Liver (tissue), 8 donors: ENCODE measurements at regions not wholly inside any gene's neighbourhood (a gene's known extent, or its start where the extent isn't known, plus 50 kb on each side); places are given as distances from the start of the nearest gene placed in this dataset.

Source experiments
- DNase-seq: peaks from one replicate; pipeline ENCODE4 v3.0.0-alpha.2; 2017; ENCODE audit warnings: low spot score
- H3K27ac ChIP-seq, 2 donors: one replicate each; pipeline ENCODE4 v1.7.0; 2013; ENCODE audit warnings: inconsistent platforms in 2 of 2, low read length in 2 of 2, control low read depth in 1 of 2, low read depth in 1 of 2, mild to moderate bottlenecking in 1 of 2
- H3K27me3 ChIP-seq, 4 donors: one replicate each; pipeline versions ENCODE4 v1.6.1 to v1.7.0; 2013; ENCODE audit warnings: low read length in 3 of 4, inconsistent platforms in 1 of 4, mild to moderate bottlenecking in 1 of 4, moderate library complexity in 1 of 4; ENCODE audit not compliant: control insufficient read depth in 4 of 4, insufficient read depth in 4 of 4
- H3K36me3 ChIP-seq, 4 donors: one replicate each; pipeline versions ENCODE4 v1.6.1 to v1.7.0; 2013; ENCODE audit warnings: low read length in 3 of 4, mild to moderate bottlenecking in 3 of 4, low read depth in 1 of 4, moderate library complexity in 1 of 4; ENCODE audit not compliant: control insufficient read depth in 4 of 4, insufficient read depth in 3 of 4
- H3K4me1 ChIP-seq, 4 donors: one replicate each; pipeline versions ENCODE4 v1.6.1 to v1.7.0; 2013; ENCODE audit warnings: low read length in 3 of 4, mild to moderate bottlenecking in 3 of 4, moderate library complexity in 1 of 4; ENCODE audit not compliant: control insufficient read depth in 4 of 4, insufficient read depth in 4 of 4
- H3K4me3 ChIP-seq, 3 donors: one replicate each; pipeline versions ENCODE4 v1.6.1 to v1.7.0; 2013; ENCODE audit warnings: low read length in 3 of 3, control low read depth in 1 of 3, low read depth in 1 of 3, mild to moderate bottlenecking in 1 of 3
- H3K9ac ChIP-seq, 2 donors: one replicate each; pipeline ENCODE4 v1.7.0; 2013; ENCODE audit warnings: low read length in 2 of 2, mild to moderate bottlenecking in 2 of 2, moderate library complexity in 2 of 2, control low read depth in 1 of 2, low read depth in 1 of 2
- H3K9me3 ChIP-seq, 4 donors: one replicate each; pipeline versions ENCODE4 v1.6.1 to v1.7.0; 2013; ENCODE audit warnings: low read length in 3 of 4; ENCODE audit not compliant: control insufficient read depth in 4 of 4
- ATF3 ChIP-seq: IDR thresholded peaks from 2 replicates; pipeline ENCODE4 v1.6.1; 2016; ENCODE audit warnings: antibody characterized with exemption
- CTCF ChIP-seq: fragments of 150-350 bp; IDR thresholded peaks from 2 replicates; pipeline ENCODE4 v1.5.1; 2017; ENCODE audit warnings: improper control_type of control experiment, low read depth, low read length; ENCODE audit not compliant: missing input control
- EGR1 ChIP-seq, 2 donors: IDR thresholded peaks; 2 replicates each; pipeline ENCODE4 v1.6.1; 2016 to 2018; ENCODE audit warnings: antibody characterized with exemption in 2 of 2, low read depth in 2 of 2
- FOXA2 ChIP-seq: IDR thresholded peaks from 2 replicates; pipeline ENCODE4 v1.6.1; 2016; ENCODE audit warnings: antibody characterized with exemption
- GABPA ChIP-seq, 2 donors: IDR thresholded peaks in 1 of 2; conservative IDR thresholded peaks in 1 of 2; 2 replicates each; pipeline ENCODE4 v1.6.1; 2016; ENCODE audit warnings: antibody characterized with exemption in 2 of 2, mild to moderate bottlenecking in 1 of 2, moderate library complexity in 1 of 2
- HNF4A ChIP-seq, 2 donors: conservative IDR thresholded peaks; 2 replicates each; pipeline ENCODE4 v1.6.1; 2016; ENCODE audit warnings: antibody characterized with exemption in 2 of 2, mild to moderate bottlenecking in 2 of 2
- HNF4G ChIP-seq: IDR thresholded peaks from 2 replicates; pipeline ENCODE4 v1.6.1; 2016; ENCODE audit warnings: antibody characterized with exemption
- JUND ChIP-seq, 2 donors: IDR thresholded peaks; 2 replicates each; pipeline ENCODE4 v1.6.1; 2016; ENCODE audit warnings: antibody characterized with exemption in 2 of 2
- NR2F2 ChIP-seq: IDR thresholded peaks from 2 replicates; pipeline ENCODE4 v1.6.1; 2016; ENCODE audit warnings: antibody characterized with exemption
- REST ChIP-seq: IDR thresholded peaks from 2 replicates; pipeline ENCODE4 v1.6.1; 2016; ENCODE audit warnings: antibody characterized with exemption, mild to moderate bottlenecking
- RXRA ChIP-seq, 2 donors: IDR thresholded peaks; 2 replicates each; pipeline ENCODE4 v1.6.1; 2017 to 2018; ENCODE audit warnings: antibody characterized with exemption in 2 of 2, mild to moderate bottlenecking in 1 of 2
- SP1 ChIP-seq: IDR thresholded peaks from 2 replicates; pipeline ENCODE4 v1.6.1; 2018; ENCODE audit warnings: antibody characterized with exemption, mild to moderate bottlenecking
- TAF1 ChIP-seq: conservative IDR thresholded peaks from 2 replicates; pipeline ENCODE4 v1.6.1; 2016; ENCODE audit warnings: antibody characterized with exemption, mild to moderate bottlenecking
- YY1 ChIP-seq: IDR thresholded peaks from 2 replicates; pipeline ENCODE4 v1.6.1; 2016; ENCODE audit warnings: antibody characterized with exemption, mild to moderate bottlenecking
- WGBS: extraction: QIAGEN DNeasy Blood & Tissue Kit; methylation state at CpG from one replicate; pipeline ENCODE4 v1.1.7; 2013; 5-methylcytosine and 5-hydroxymethylcytosine counted together
- donor health status: healthy.
- donor health status: healthy.
- donor health status: healthy.
- donor health status: healthy.
- donor health status: healthy.

- Histone ChIP-seq H3K36me3 (no peaks in the 10 kb centered on the region), H3K27me3 (no peaks in the 10 kb centered on the region), H3K9me3 (no peaks in the 10 kb centered on the region), H3K9ac (no peak overlapping the region), H3K4me3 (no peak overlapping the region), H3K27ac (no peak overlapping the region), H3K4me1 (no peaks in the 10 kb centered on the region)
- no peak for DNase-seq
- WGBS, result 78% methylated on average over 1 of the region's 1 CpG
- TF ChIP-seq HNF4G (no peak), TAF1 (no peak), SP1 (no peak), JUND (IDR thresholded peaks at IDR 0.05) (no peak), RXRA (IDR thresholded peaks at IDR 0.05) (no peak)
Measured at GRCh38 chr2:57597940-57598339, 448.7 kb upstream of the VRK2 start.

GRCh38 chr2:57598551-57598950 is 448.1 kb upstream of the VRK2 start:
- Histone ChIP-seq H3K9ac (no peak overlapping the region), H3K27ac (no peak overlapping the region), H3K36me3 (no peaks in the 10 kb centered on the region), H3K9me3 (no peaks in the 10 kb centered on the region), H3K4me1 (no peaks in the 10 kb centered on the region), H3K27me3 (no peaks in the 10 kb centered on the region), H3K4me3 (no peak overlapping the region)
- no peak for DNase-seq
- WGBS, result 45% methylated on average over 4 of the region's 4 CpGs
- TF ChIP-seq REST (no peak), RXRA (IDR thresholded peaks at IDR 0.05) (no peak), GABPA (IDR thresholded peaks at IDR 0.05 in 1 of 2, conservative IDR thresholded peaks at IDR 0.05 in 1 of 2) (no peak), EGR1 (IDR thresholded peaks at IDR 0.05; ENCODE audit: low read depth in 2 of 2) (no peak)

- no peaks in the 10 kb centered on the region for H3K36me3 ChIP-seq
- no peaks in the 10 kb centered on the region for H3K9me3 ChIP-seq
- TF ChIP-seq YY1 (no peak), SP1 (no peak), HNF4A (conservative IDR thresholded peaks at IDR 0.05) (no peak), REST (no peak), ATF3 (no peak), JUND (IDR thresholded peaks at IDR 0.05) (no peak), NR2F2 (no peak), CTCF (no peak), FOXA2 (no peak), GABPA (IDR thresholded peaks at IDR 0.05 in 1 of 2, conservative IDR thresholded peaks at IDR 0.05 in 1 of 2) (no peak)
- H3K4me3 ChIP-seq, result no peak overlapping the region
- H3K27me3 ChIP-seq, result no peaks in the 10 kb centered on the region
- no peaks in the 10 kb centered on the region for H3K4me1 ChIP-seq
- 63% methylated on average over 2 of the region's 2 CpGs for WGBS
- no peak for DNase-seq
- no peak overlapping the region for H3K27ac ChIP-seq
- H3K9ac ChIP-seq, result no peak overlapping the region
Measured at GRCh38 chr2:57602733-57603132, 443.9 kb upstream of the VRK2 start.
